ENCODE measurements at regions not wholly inside any gene's neighbourhood (a gene's known extent, or its start where the extent isn't known, plus 50 kb on each side); places are given as distances from the start of the nearest gene placed in this dataset.

DNA sequence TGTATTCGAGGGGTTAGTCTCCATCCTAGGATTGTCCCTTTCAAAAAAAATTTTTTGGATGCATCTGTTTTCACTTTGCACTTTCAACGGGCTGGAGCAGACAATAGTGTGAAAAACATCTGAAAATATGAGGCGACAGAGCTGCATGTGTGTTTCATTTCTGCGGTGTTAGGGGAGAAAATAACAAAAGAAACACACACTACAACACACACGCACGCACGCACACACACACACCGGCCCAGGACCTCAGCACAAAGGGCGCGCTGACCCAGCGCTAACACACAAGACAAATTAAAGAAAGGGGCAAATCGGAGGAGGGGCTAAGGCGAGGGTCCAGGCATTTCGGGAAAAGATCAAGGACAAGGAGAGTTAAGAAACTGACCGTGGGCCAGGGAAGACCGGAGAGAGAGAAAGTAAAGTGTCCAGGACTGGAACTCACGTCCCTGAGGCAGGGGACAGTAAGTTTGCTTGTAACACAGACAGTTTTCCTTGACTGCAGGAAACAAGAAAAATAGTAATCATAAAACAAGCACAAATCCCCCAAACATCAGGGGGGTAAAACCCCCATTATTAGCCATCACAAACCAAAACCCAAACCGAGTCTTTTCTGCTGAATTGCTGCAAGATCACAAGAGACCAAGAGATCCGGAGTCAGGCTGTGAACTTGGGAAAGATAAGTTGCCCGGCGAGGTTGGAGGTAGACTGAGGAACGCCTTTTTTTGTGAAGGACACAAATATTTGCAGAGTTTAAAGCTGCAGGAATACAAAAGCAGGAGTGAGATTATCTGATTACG is 302.1 kb downstream of the PARP8 start:
- peaks cover 3 to 85% (median 31%) of the 10 kb centered on the region in 3 donors for H3K27me3 ChIP-seq (ENCODE audit: control insufficient read depth in 3 of 3, insufficient read depth in 3 of 3, low read length in 3 of 3)

DNA sequence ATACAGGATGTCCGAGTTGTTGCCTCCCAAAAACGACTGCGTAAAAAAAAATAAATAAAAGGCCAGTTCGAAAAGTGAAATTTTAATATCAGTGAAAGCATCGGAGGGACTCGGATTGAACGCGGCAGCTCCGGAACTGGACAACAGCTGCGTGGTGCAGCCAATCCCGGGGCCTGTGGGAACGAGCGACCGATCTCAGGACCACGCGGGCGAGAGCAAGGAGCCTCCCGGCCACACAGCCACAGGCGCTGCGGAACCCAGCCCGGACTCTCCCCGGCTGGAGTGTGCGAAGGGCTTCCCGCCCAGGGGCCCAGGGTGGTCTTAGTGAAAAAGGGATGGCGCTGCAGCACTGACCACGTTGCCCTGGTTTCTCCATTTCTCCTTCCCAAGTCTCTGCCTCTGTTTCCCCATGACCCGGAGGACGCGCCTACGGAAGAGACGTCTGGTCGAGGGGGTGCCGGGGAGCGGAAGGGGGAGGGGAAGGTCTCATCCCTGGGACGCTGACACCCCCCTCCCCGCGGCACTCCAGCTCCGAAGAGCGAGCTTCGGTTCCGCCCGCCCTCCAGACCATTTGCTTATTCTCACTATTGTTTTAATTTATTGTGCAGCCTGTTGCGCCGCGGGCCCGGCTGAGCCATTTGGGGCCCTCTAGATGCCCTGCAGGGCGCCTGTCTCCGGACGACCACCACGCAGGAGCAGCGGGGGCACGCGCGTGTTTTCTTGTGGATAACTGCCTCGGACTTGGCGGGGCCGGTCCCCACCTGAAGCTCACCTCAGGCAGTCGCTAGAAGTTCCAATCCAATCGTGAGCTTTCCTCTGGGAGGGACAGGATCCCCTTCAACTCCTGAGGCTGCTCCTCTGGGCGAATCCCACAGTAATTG is 303.0 kb downstream of the PARP8 start:
- WGBS, 3 donors: 2 to 8% (median 3%) methylated on average over 58 to 60 of the region's 60 CpGs
- Histone ChIP-seq H3K36me3 (ENCODE audit: control insufficient read depth in 3 of 3, insufficient read depth in 2 of 3, low read depth in 1 of 3, low read length in 3 of 3) (no peaks in the 10 kb centered on the region), H3K9me3 (ENCODE audit: control insufficient read depth in 2 of 2, insufficient read depth in 1 of 2, low read depth in 1 of 2, low read length in 1 of 2) (no peaks in the 10 kb centered on the region), H3K4me3 (ENCODE audit: low read depth in 1 of 3, low read length in 3 of 3) (peak overlapping the region in 1 of 3 donors; percentile 29), H3K4me1 (ENCODE audit: control insufficient read depth in 3 of 3, insufficient read depth in 2 of 3, low read depth in 1 of 3, low read length in 2 of 3) (peaks cover 2 to 25% (median 16%) of the 10 kb centered on the region in 3 donors), H3K27me3 (ENCODE audit: control insufficient read depth in 3 of 3, insufficient read depth in 3 of 3, low read length in 3 of 3) (peaks cover 3 to 76% (median 24%) of the 10 kb centered on the region in 3 donors), H3K27ac (ENCODE audit: low read depth in 1 of 3, low read length in 2 of 3) (no peak overlapping the region)
- DNase-seq (peak in 1 of 2 donors; percentile 36), FAIRE-seq (no peak)

More for the DNA sequence above, 302.1 kb downstream of the PARP8 start:
- peaks cover 2 to 32% (median 17%) of the 10 kb centered on the region in 3 donors for H3K4me1 ChIP-seq (ENCODE audit: control insufficient read depth in 3 of 3, insufficient read depth in 2 of 3, low read depth in 1 of 3, low read length in 2 of 3)
- 3 to 8% (median 7%) methylated on average over 23 of the region's 23 CpGs for WGBS, 3 donors
- H3K27ac ChIP-seq (ENCODE audit: low read depth in 1 of 3, low read length in 2 of 3): no peak overlapping the region
- no peaks in the 10 kb centered on the region for H3K36me3 ChIP-seq (ENCODE audit: control insufficient read depth in 3 of 3, insufficient read depth in 2 of 3, low read depth in 1 of 3, low read length in 3 of 3)
- DNase-seq (peak; percentile 12 to 37), FAIRE-seq (no peak)
- H3K9me3 ChIP-seq (ENCODE audit: control insufficient read depth in 2 of 2, insufficient read depth in 1 of 2, low read depth in 1 of 2, low read length in 1 of 2): no peaks in the 10 kb centered on the region
- H3K4me3 ChIP-seq (ENCODE audit: low read depth in 1 of 3, low read length in 3 of 3): peak overlapping the region in 1 of 3 donors; percentile 63

DNA sequence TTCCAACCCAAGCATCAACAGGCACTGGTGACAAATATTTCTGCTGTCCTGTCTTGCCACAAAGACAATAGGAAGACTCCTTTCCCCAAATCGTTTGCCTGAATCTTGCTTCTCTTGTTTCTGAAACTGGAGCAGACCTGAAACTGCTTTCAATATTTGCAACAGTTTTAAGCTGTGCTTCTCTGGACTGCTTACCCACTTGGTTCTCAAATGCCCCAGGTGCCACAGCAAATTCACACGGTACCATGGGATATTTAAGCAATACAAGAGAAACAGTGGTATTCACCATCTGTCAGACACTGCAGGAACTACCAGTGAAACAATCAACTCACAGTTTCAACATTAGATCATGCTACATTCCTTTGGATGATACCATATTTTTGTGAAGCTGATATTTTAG is 309.4 kb downstream of the PARP8 start:
- DNase-seq: no peak
- 63 to 72% (median 68%) methylated on average over 2 of the region's 2 CpGs for WGBS, 3 donors
- Histone ChIP-seq H3K36me3 (ENCODE audit: control insufficient read depth in 3 of 3, insufficient read depth in 2 of 3, low read depth in 1 of 3, low read length in 3 of 3) (no peaks in the 10 kb centered on the region), H3K9me3 (ENCODE audit: control insufficient read depth in 2 of 2, insufficient read depth in 1 of 2, low read depth in 1 of 2, low read length in 1 of 2) (no peaks in the 10 kb centered on the region), H3K27ac (ENCODE audit: low read depth in 1 of 3, low read length in 2 of 3) (no peak overlapping the region), H3K4me3 (ENCODE audit: low read depth in 1 of 3, low read length in 3 of 3) (no peak overlapping the region), H3K27me3 (ENCODE audit: control insufficient read depth in 3 of 3, insufficient read depth in 3 of 3, low read length in 3 of 3) (peaks cover 0 to 22% (median 6%) of the 10 kb centered on the region in 3 donors), H3K4me1 (ENCODE audit: control insufficient read depth in 3 of 3, insufficient read depth in 2 of 3, low read depth in 1 of 3, low read length in 2 of 3) (no peaks in the 10 kb centered on the region)
- FAIRE-seq: no peak

DNA sequence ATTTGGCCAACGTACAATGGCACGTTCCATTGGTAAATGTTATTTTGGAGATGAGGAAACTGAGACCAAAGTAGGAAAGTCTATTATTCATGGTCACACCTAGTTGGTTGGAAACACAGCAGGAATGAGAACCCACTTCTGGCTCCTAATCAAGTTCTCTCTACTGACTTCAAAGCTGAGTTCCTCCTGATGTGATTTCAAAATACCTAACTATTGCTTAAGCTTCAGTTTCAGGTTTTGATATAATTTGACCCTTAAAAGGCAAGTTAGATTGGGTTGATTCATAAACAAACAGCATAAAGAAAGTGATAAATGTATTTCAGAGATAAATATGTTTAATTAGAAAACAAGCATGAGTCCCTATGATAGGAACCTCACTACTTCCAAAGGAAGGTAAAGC is 312.5 kb downstream of the PARP8 start:
- peaks cover 0 to 4% of the 10 kb centered on the region in 2 donors for H3K9me3 ChIP-seq (ENCODE audit: control insufficient read depth in 2 of 2, insufficient read depth in 1 of 2, low read depth in 1 of 2, low read length in 1 of 2)
- DNase-seq: no peak
- 86 to 94% (median 91%) methylated on average over 2 of the region's 2 CpGs for WGBS, 3 donors
- H3K36me3 ChIP-seq (ENCODE audit: control insufficient read depth in 3 of 3, insufficient read depth in 2 of 3, low read depth in 1 of 3, low read length in 3 of 3): no peaks in the 10 kb centered on the region
- peaks cover 0 to 2% (median 0%) of the 10 kb centered on the region in 3 donors for H3K4me1 ChIP-seq (ENCODE audit: control insufficient read depth in 3 of 3, insufficient read depth in 2 of 3, low read depth in 1 of 3, low read length in 2 of 3)
- H3K4me3 ChIP-seq (ENCODE audit: low read depth in 1 of 3, low read length in 3 of 3): no peak overlapping the region
- H3K27me3 ChIP-seq (ENCODE audit: control insufficient read depth in 3 of 3, insufficient read depth in 3 of 3, low read length in 3 of 3): peaks cover 0 to 10% (median 5%) of the 10 kb centered on the region in 3 donors
- H3K27ac ChIP-seq (ENCODE audit: low read depth in 1 of 3, low read length in 2 of 3): no peak overlapping the region
- no peak for FAIRE-seq

DNA sequence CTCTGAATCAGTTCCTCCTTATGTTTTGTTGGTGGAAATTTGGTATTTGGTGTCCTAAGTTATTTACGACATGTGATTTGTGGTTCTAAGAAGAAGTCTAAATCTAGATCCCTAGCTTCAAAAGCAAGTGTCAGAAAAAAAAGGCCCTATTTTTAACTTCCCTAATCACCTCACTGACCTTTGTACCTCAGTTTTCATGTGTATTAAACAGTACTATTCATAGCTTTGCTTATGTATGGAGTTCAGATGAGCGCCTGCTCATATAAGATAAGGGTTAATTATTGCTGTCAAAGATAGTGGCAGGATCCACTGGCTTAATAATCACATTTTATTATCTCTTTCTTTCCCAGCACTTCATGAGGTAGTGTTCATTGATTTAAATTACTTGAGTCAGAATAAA is 318.2 kb downstream of the PARP8 start:
- H3K36me3 ChIP-seq (ENCODE audit: control insufficient read depth in 3 of 3, insufficient read depth in 2 of 3, low read depth in 1 of 3, low read length in 3 of 3): no peaks in the 10 kb centered on the region
- H3K27ac ChIP-seq (ENCODE audit: low read depth in 1 of 3, low read length in 2 of 3): peak overlapping the region in 1 of 3 donors; percentile 31
- 18 to 58% (median 21%) methylated on average over 2 of the region's 2 CpGs for WGBS, 3 donors
- H3K4me3 ChIP-seq (ENCODE audit: low read depth in 1 of 3, low read length in 3 of 3): no peak overlapping the region
- peak; percentile 77 for DNase-seq
- H3K4me1 ChIP-seq (ENCODE audit: control insufficient read depth in 3 of 3, insufficient read depth in 2 of 3, low read depth in 1 of 3, low read length in 2 of 3): peaks cover 0 to 11% (median 2%) of the 10 kb centered on the region in 3 donors
- peaks cover 0 to 3% (median 0%) of the 10 kb centered on the region in 3 donors for H3K27me3 ChIP-seq (ENCODE audit: control insufficient read depth in 3 of 3, insufficient read depth in 3 of 3, low read length in 3 of 3)
- peaks cover 0 to 4% of the 10 kb centered on the region in 2 donors for H3K9me3 ChIP-seq (ENCODE audit: control insufficient read depth in 2 of 2, insufficient read depth in 1 of 2, low read depth in 1 of 2, low read length in 1 of 2)
- FAIRE-seq: no peak

DNA sequence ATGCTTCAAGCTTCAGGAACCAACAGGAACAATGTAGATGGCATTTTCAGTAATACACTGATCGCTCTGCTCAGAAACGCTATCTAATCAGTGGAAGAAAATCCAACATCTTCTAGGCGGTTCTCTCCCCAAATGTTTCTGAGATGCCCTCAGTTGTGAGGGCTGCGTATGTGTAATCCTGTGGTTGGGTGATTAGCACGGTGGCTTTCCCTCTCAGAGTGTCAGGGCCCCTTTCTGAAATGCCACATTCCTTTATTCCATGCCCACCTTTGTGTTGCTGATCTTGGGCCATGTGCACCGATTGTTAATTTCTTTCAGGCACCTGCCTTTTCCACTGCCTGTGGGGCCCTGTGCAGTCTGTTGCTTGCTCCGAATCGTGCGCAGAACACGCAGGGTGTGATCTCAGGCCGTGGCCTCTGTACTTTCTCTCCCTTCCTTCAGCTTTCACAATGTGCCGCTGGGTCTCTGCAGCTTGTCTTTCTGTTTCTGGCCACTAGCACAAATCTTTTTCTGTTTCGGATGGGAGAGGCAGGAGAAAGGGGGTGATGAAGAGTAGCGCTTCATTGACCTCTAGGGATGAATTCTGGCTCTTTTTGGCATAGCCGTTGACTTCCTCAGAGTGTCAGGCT is 324.0 kb downstream of the PARP8 start:
- Histone ChIP-seq H3K9me3 (ENCODE audit: control insufficient read depth in 2 of 2, insufficient read depth in 1 of 2, low read depth in 1 of 2, low read length in 1 of 2) (peaks cover 0 to 4% of the 10 kb centered on the region in 2 donors), H3K4me3 (ENCODE audit: low read depth in 1 of 3, low read length in 3 of 3) (no peak overlapping the region), H3K36me3 (ENCODE audit: control insufficient read depth in 3 of 3, insufficient read depth in 2 of 3, low read depth in 1 of 3, low read length in 3 of 3) (no peaks in the 10 kb centered on the region), H3K27me3 (ENCODE audit: control insufficient read depth in 3 of 3, insufficient read depth in 3 of 3, low read length in 3 of 3) (peaks cover 0 to 2% (median 0%) of the 10 kb centered on the region in 3 donors), H3K27ac (ENCODE audit: low read depth in 1 of 3, low read length in 2 of 3) (no peak overlapping the region), H3K4me1 (ENCODE audit: control insufficient read depth in 3 of 3, insufficient read depth in 2 of 3, low read depth in 1 of 3, low read length in 2 of 3) (peaks cover 0 to 3% (median 0%) of the 10 kb centered on the region in 3 donors)
- no peak for FAIRE-seq
- 90 to 94% (median 93%) methylated on average over 15 of the region's 15 CpGs for WGBS, 3 donors
- no peak for DNase-seq

DNA sequence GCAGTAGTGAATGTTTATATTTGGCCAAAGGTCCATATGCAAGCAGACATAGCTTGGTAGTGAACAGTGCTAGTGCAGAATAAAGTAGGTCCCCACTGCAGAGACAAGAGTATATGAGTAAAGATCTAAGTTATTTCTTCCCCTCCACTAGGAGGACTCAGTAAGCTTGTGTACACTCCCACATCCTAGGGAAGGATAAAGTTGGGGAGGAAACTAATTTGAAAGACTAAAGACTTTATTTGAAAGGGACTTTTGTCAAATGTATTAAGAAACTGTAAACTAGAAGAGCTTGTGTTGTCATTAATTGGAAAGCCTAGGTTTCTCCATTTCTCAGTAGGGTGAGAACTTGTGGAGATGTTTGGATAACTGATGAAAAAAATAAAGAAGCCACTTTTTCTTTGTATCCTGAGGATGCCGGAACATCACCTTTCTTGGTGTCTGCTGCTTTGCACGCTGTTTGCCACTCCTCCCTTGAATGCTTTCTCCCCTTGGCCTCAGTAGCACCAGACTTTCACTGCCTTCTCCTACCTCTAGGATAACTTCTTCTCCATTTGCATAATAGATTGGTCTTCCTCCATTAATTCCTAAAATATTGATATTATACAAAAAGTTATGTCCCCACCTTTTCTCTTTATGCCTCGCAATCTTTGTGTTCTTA is 329.0 kb downstream of the PARP8 start:
- H3K36me3 ChIP-seq (ENCODE audit: control insufficient read depth in 3 of 3, insufficient read depth in 2 of 3, low read depth in 1 of 3, low read length in 3 of 3): no peaks in the 10 kb centered on the region
- no peak overlapping the region for H3K27ac ChIP-seq (ENCODE audit: low read depth in 1 of 3, low read length in 2 of 3)
- H3K4me3 ChIP-seq (ENCODE audit: low read depth in 1 of 3, low read length in 3 of 3): no peak overlapping the region
- 83 to 86% (median 84%) methylated on average over 3 of the region's 3 CpGs for WGBS, 3 donors
- peaks cover 0 to 2% (median 0%) of the 10 kb centered on the region in 3 donors for H3K27me3 ChIP-seq (ENCODE audit: control insufficient read depth in 3 of 3, insufficient read depth in 3 of 3, low read length in 3 of 3)
- FAIRE-seq (no peak), DNase-seq (no peak)
- no peaks in the 10 kb centered on the region for H3K4me1 ChIP-seq (ENCODE audit: control insufficient read depth in 3 of 3, insufficient read depth in 2 of 3, low read depth in 1 of 3, low read length in 2 of 3)
- peaks cover 0 to 4% of the 10 kb centered on the region in 2 donors for H3K9me3 ChIP-seq (ENCODE audit: control insufficient read depth in 2 of 2, insufficient read depth in 1 of 2, low read depth in 1 of 2, low read length in 1 of 2)
